Mesodermal cell (in vitro differentiated cells): ENCODE measurements at regions not wholly inside any gene's neighbourhood (a gene's known extent, or its start where the extent isn't known, plus 50 kb on each side); places are given as distances from the start of the nearest gene placed in this dataset.

Source experiments
- H3K27ac ChIP-seq: 2 replicates; pipeline ENCODE4 v1.7.0; 2013; ENCODE audit warnings: mild to moderate bottlenecking, low read depth, low read length, moderate library complexity; ENCODE audit not compliant: severe bottlenecking
- H3K36me3 ChIP-seq: 2 replicates; pipeline ENCODE4 v1.7.1; 2013; ENCODE audit warnings: mild to moderate bottlenecking, low read length, moderate library complexity; ENCODE audit not compliant: control insufficient read depth, insufficient read depth
- H3K4me1 ChIP-seq: one replicate; pipeline ENCODE4 v1.7.1; 2013; ENCODE audit warnings: mild to moderate bottlenecking, low read length; ENCODE audit not compliant: insufficient read depth, control insufficient read depth, poor library complexity, severe bottlenecking
- H3K4me3 ChIP-seq: 2 replicates; pipeline ENCODE4 v1.7.0; 2013; ENCODE audit warnings: low read length, control low read depth, mild to moderate bottlenecking; ENCODE audit not compliant: insufficient read depth, poor library complexity, severe bottlenecking; ENCODE audit errors: extremely low read depth
- H3K9me3 ChIP-seq: 2 replicates; pipeline ENCODE4 v1.7.1; 2013; ENCODE audit warnings: mild to moderate bottlenecking, low read length, moderate library complexity; ENCODE audit not compliant: control insufficient read depth
- WGBS, 2 experiments: methylation state at CpG; one replicate each; pipeline ENCODE4 v1.1.5; 2013; ENCODE audit warnings: missing lambda C conversion rate in 2 of 2; ENCODE audit not compliant: insufficient coverage in 2 of 2; 5-methylcytosine and 5-hydroxymethylcytosine counted together

DNA sequence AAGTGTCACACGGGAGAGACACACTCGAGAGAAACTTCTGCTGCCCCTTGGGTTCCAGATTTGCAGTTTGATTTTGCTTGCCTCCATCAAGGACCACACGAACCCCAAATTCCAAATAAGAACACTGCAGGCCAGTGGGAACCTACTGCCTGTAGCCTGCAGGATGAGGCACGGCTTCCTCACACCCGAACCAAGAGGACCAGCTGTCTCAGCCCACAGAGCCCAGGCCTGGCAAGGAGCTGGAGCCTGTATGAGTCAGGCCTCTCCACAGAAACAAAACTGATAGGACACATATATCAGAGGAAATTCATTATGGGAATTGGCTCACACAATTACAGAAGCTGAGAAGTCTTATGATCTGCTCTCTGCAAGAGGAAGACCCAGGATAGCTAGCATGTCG is 188.1 kb upstream of the NSMCE3 start:
- Histone ChIP-seq H3K4me1 (peaks cover 11% of the 10 kb centered on the region), H3K4me3 (no peak overlapping the region), H3K9me3 (no peaks in the 10 kb centered on the region), H3K36me3 (no peaks in the 10 kb centered on the region), H3K27ac (no peak overlapping the region)
- WGBS, 2 experiments: 89 to 90% methylated on average over 4 to 6 of the region's 6 CpGs

DNA sequence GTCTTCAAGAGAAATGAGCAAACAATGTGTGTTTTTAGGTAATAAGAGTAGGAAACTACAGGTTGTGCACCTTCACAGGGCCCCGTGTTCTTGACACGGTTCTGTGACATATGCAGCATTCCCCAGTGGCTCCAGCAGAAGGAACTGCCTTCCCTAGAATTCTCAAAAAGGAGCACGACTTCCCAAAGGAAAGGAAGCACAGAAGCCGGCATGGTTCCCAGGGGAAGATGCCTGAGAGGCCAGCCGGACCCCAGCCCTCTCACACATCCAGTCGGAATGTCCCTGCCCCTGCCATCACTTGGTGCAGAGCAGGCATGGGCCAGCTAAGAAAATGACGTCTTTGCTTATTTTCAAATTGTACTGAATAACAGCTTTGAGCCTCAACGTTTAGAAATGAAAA is 187.3 kb upstream of the NSMCE3 start:
- no peak overlapping the region for H3K4me3 ChIP-seq

DNA sequence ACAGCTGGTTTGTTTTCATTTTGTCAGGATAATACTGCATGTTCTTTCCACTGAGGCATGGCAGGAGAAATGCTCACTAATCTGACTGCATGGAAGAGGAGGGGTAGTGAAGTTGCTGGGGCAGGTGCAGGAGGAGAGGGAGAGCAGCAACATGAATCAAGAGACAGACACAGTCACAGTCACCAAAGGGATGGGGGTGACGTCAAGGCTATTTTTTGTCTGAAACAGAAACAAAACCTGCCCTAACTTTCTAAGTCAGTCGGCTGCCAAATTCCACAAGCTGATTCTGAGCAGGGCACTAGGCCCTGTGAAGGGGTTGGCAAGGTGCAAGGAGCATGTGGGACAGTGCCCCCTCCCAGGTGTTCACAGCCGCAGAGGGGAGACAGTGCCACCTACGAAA is 186.6 kb upstream of the NSMCE3 start:
- Histone ChIP-seq H3K4me3 (no peak overlapping the region), H3K4me1 (peaks cover 24% of the 10 kb centered on the region), H3K36me3 (no peaks in the 10 kb centered on the region), H3K9me3 (no peaks in the 10 kb centered on the region), H3K27ac (no peak overlapping the region)
- 100% methylated on average over 2 of the region's 4 CpGs; no CpG with 5 or more reads in 1 of the 2 experiments for WGBS, 2 experiments

More for the DNA sequence above, 187.3 kb upstream of the NSMCE3 start:
- H3K4me1 ChIP-seq: peaks cover 18% of the 10 kb centered on the region
- no peaks in the 10 kb centered on the region for H3K36me3 ChIP-seq
- no peak overlapping the region for H3K27ac ChIP-seq
- WGBS, 2 experiments: 92 to 95% methylated on average over 6 to 8 of the region's 8 CpGs
- no peaks in the 10 kb centered on the region for H3K9me3 ChIP-seq

DNA sequence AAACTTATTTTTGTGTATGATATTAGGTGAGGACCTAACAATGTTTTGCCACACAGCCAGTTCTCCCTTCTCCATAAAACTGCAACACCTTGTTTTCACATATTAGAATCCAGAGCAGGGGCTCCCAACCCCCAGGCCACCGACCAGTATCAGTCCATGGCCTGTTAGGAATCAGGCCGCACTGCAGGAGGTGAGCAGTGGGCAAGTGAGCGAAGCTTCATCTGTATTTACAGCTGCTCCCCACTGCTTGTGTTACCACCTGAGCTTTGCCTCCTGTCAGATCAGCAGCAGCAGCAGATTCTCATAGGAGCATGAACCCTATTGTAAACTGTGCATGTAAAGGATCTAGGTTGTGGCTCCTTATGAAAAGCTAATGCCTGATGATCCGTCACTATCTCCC is 185.9 kb upstream of the NSMCE3 start:
- Histone ChIP-seq H3K27ac (no peak overlapping the region), H3K36me3 (no peaks in the 10 kb centered on the region), H3K4me3 (no peak overlapping the region), H3K9me3 (no peaks in the 10 kb centered on the region), H3K4me1 (peaks cover 25% of the 10 kb centered on the region)
- 81 to 83% methylated on average over 3 of the region's 4 CpGs for WGBS, 2 experiments

DNA sequence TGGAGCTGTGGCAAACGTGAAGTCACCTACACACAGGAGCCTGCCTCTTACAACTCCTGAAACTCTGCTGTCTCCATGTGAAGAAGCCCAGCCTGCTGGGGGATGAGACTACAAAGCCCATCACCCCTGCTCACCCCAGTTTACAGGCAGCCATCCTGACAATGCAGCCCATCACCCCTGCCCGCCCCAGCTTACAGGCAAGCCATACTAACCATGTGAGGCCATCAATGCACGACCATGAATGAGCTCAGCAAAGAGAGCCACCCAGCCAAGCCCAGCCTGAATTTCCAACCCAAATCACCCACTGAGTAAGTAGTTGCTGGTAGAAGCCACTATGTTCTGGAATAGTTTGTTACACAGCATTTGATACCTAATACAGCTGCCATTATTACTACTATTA is 185.4 kb upstream of the NSMCE3 start:
- H3K4me3 ChIP-seq: no peak overlapping the region
- H3K27ac ChIP-seq: no peak overlapping the region
- WGBS, 2 experiments: 80 to 100% methylated on average over 2 to 3 of the region's 3 CpGs
- H3K36me3 ChIP-seq: no peaks in the 10 kb centered on the region
- H3K9me3 ChIP-seq: no peaks in the 10 kb centered on the region
- peaks cover 25% of the 10 kb centered on the region for H3K4me1 ChIP-seq

DNA sequence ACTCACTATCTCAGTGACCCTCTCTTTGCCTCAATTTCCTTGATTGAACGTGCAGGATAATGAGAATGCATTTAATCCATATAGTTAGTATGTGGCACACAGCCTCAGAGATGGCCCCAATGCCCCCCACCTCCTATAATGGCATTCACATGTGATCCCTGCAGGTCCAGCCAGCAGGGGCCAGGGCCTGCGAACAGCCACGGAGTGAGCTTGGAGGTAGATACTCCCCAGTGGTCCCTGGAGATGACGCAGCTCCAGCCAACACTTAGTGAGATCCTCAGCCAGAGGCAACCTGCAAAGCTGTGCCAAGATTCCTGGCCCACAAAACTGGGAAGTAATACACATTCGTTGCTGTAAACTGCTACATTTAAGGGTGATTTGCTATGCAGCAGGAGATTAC is 184.9 kb upstream of the NSMCE3 start:
- Histone ChIP-seq H3K4me3 (no peak overlapping the region), H3K9me3 (no peaks in the 10 kb centered on the region), H3K36me3 (no peaks in the 10 kb centered on the region), H3K4me1 (peaks cover 25% of the 10 kb centered on the region), H3K27ac (no peak overlapping the region)
- WGBS, 2 experiments: 97 to 100% methylated on average over 4 of the region's 5 CpGs

DNA sequence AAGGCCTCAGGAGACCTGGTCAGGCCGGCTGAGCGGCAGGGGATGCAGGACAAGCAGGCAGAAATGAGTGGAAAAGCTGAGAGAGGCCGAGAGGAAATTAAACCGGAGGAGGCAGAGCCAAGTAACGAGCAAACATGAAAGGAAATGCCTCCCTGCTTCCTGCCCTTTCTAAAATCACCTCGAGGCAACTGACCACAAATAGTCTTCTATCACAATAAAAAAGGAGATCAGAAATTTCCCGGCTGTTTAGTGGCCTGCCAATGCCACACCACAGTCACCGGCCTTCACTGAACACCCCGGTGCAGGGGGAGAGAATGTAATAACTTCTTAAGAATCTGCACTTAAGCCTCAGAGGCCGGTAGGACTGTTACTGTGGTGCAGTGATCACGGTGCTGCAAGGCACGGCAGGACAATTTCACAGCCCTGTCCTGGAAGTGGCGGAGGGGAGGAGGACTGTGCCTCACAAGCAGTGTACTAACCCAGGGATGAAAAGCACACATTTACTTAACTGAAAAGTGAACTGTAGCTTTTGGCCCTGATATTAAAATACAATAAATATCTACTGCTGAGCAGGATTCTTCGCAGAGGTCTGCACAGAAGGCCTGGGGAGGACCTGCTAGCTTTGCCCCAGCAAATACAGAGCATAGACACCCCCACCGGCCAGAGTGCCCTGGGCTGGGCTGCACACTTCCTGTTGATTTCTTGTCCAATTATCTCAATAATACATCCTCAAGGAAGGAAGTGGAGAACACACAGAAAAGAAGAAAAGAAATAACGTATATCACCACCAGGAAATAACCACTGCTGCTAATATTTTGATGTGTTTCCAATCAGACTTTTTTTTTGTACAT is 183.5 kb upstream of the NSMCE3 start:
- no peak overlapping the region for H3K4me3 ChIP-seq
- peaks cover 25% of the 10 kb centered on the region for H3K4me1 ChIP-seq
- WGBS, 2 experiments: 42 to 49% methylated on average over 10 to 11 of the region's 16 CpGs
- H3K27ac ChIP-seq: peak overlapping the region; percentile 58
- H3K36me3 ChIP-seq: no peaks in the 10 kb centered on the region
- no peaks in the 10 kb centered on the region for H3K9me3 ChIP-seq

DNA sequence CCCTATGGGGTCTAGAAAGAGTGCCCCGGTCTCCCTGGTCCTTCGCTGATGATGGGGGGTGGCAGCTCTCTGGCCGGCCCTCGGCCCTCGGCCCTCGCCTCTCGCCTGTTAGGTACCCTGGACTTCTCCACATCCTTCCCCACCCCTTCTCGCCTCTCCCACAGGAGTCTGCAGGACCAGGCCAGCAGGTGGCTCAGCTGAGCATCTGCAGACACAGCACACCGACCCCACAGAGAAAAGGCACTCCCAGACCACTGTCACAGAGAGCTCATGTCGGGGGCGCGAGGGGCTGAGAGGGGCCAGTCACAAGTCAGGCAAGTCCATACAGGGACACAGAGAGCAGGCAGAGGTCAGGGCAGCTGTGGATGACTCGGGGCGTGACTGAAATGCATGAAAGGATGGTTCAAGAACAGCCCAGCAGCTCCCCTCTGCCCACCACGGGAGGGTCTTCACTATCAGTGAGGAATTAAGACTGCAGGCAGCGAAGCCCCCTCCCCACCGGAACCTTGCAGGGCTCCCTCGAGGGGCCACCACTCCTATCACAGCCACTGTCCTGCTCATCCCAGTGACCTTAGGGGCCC is 181.7 kb upstream of the NSMCE3 start:
- no peak overlapping the region for H3K4me3 ChIP-seq
- no peak overlapping the region for H3K27ac ChIP-seq
- 49 to 56% methylated on average over 6 to 8 of the region's 18 CpGs for WGBS, 2 experiments
- no peaks in the 10 kb centered on the region for H3K36me3 ChIP-seq
- no peaks in the 10 kb centered on the region for H3K9me3 ChIP-seq
- peaks cover 25% of the 10 kb centered on the region for H3K4me1 ChIP-seq

DNA sequence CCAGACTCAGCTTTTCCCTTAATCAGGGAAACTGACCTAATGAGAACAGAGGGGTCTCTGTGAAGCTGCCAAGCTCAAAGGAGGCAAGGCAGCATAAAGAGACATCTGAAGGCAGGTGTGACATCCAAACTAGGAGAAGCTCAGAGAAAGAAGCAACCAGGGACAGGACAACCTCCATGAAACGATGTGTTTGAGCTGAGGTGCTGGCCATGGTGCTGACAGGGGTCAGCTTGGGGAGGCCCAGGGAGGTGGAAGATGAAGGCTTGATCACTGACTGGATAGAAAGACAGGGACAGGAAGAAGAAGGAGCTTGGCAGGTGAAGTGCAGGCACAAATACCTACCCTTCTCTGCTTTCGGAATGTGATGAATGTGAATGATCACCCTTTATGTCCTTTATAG is 179.5 kb upstream of the NSMCE3 start:
- H3K27ac ChIP-seq: no peak overlapping the region
- H3K4me1 ChIP-seq: peaks cover 25% of the 10 kb centered on the region
- WGBS, 2 experiments: no CpG with 5 or more reads among the region's 2 CpGs
- no peaks in the 10 kb centered on the region for H3K36me3 ChIP-seq
- H3K4me3 ChIP-seq: no peak overlapping the region
- H3K9me3 ChIP-seq: no peaks in the 10 kb centered on the region

DNA sequence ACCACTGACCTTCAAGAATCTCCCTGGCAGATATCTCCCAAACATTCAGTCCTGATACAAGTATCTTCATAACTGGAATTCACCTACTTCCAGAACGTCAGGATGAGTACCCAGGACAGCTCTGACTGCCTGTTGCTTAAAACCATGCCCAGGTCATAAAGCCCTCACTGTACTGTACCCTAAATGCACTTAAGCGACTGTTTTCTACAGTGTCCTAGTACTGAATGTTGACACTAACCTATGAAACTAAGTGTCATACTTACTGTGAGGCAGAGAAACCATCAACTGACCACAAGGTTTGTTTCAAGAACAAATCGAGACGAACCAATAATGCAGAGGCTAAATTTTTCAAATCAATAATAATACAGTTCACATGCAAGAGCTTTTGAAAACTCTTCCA is 178.7 kb upstream of the NSMCE3 start:
- H3K9me3 ChIP-seq: no peaks in the 10 kb centered on the region
- no peaks in the 10 kb centered on the region for H3K36me3 ChIP-seq
- peaks cover 19% of the 10 kb centered on the region for H3K4me1 ChIP-seq
- no peak overlapping the region for H3K4me3 ChIP-seq
- no peak overlapping the region for H3K27ac ChIP-seq
- WGBS, 2 experiments: 73 to 83% methylated on average over 2 to 4 of the region's 4 CpGs

DNA sequence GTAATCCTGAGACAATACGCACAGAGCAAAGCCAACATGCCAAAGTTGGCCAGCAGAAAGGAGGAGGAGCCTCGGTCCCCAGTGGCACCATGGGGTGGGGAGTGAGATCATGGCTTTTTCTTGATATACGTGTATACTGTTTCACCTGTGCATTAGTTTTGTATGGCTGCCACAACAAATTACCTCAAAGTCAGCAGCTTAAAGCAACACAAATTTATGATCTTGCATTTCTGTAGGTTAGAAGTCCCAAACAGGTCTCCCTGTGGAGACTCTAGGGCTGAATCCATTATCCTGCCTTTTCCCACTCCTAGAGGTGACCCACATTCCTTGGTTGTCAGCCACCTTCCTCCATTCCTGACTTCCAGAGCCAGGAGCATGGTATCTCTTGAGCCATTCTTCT is 176.9 kb upstream of the NSMCE3 start:
- peaks cover 4% of the 10 kb centered on the region for H3K4me1 ChIP-seq

More for the DNA sequence above, 176.9 kb upstream of the NSMCE3 start:
- Histone ChIP-seq H3K27ac (no peak overlapping the region), H3K9me3 (no peaks in the 10 kb centered on the region), H3K4me3 (no peak overlapping the region), H3K36me3 (no peaks in the 10 kb centered on the region)
- WGBS, 2 experiments: 89 to 90% methylated on average over 1 to 2 of the region's 3 CpGs
